Islet precursor cell (in vitro differentiated cells): ENCODE measurements at regions not wholly inside any gene's neighbourhood (a gene's known extent, or its start where the extent isn't known, plus 50 kb on each side); places are given as distances from the start of the nearest gene placed in this dataset.

ENCODE experiments used
- DNase-seq: peaks from one replicate; pipeline ENCODE4 v3.0.0-alpha.2; 2018

DNA sequence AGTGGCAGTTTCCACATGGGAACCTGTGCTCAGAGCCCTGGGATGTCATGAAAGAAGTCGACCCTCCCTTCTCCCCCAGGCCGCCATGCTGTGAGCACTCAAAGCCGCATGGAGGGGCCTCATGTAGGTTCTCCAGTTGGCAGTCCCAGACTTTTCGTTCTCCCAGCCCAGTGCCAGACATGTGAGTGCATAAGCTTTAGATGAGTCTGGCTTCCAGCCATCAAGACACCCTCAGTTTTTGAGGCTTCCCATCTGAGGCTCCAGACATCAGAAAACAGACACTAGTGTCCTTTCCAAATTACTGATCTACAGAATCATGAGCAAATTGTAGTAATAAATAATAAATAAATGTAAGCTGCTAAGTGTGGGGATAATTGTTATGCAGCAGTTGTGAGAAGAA, 136.5 kb upstream of the AGBL1 start:
- DNase-seq = no peak

DNA sequence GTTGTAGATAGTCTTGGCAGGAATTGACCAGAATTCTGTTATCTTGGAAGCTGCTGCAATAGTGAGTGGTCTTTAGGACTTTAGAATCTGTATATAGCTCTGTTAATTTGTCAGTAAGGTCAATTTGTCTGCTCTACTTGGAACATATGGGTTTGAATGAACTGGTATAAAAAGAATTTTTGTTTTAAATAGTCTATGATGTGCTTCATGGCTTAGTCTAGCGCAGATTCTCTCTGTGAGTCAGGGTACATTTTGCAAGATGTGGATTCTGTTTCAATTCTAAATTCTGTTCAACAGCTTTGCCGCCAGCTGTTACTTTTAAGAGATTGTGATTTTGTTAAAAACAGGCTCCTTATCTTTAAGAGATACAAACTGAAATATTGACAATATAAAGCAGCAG, 135.9 kb upstream of the AGBL1 start:
- no peak for DNase-seq

DNA sequence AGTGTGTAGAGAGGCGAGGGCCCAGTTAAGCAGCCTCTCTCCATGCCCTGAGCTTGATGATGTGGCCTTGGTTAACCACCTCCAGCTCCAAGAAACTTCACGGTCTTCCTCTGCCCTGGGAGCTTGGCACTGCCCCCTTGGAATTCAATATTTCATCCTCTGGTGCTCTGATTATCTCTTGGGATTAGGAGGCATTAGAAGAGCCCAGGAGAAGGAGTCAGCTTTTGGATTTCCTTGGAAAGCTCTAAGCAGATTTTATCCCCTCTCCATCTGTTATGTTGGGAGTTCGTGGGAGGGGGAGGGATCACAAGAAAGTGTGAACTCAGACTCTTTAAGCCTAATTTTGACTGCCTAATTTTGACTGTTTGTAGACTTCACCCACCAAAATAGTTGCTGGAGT, 132.7 kb upstream of the AGBL1 start:
- no peak for DNase-seq

DNA sequence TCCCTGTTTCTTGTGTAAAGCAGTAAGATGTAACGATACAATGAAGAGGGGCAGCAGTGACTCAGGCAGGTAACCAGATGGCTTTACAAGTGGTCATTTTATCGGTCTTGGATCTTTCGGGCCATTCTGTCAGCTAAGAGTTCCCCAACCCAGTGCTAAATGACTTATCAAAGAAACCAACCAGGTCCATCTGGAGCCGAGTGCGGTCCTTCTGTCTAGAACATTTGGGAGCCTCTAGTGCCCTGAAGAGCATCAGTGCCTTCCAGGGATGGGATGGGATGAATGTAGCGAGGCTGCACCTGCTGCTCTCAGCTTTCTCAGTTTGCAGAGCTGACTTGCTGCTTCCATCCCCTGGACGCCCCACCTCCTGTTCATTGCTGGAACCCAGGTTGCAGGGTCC, 131.7 kb upstream of the AGBL1 start:
- no peak for DNase-seq

DNA sequence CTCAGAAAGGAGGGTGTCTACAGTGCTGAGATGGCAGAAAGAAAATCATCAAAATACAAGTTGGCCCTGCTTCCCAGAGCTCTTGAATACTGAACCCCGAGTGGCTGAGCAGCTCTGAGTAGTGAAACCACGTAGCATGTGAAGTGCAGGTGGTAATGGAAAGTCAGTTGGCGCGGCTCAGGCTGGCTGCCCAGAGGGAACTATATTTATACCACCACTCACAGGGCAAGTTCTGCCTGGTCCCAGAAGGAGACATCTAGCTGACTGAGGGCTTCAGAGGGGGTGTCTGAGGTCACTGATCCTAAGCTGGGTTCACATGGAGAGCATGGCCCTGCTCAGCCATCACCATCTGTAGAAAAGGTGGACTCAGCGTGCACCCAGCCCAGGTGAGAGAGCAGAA, 129.6 kb upstream of the AGBL1 start:
- no peak for DNase-seq

DNA sequence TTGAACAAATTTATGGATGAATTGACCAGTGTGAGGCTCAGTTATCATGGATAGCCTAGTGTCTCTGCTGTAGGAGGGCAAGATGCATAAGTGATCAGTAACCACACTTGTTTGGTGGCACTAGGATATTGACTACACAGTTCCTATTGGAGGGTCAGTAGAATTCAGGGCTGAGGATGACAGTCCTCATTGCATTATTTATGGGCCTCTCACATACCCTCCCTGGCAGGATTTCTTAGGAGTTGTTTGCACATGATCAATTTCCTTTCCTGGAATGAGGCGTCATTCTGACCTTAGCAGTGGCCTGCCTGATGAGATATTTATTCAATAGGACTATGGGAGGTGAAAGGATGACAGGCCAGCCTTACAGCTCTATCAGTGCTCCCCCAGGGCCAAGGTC, 125.1 kb upstream of the AGBL1 start:
- DNase-seq = no peak

DNA sequence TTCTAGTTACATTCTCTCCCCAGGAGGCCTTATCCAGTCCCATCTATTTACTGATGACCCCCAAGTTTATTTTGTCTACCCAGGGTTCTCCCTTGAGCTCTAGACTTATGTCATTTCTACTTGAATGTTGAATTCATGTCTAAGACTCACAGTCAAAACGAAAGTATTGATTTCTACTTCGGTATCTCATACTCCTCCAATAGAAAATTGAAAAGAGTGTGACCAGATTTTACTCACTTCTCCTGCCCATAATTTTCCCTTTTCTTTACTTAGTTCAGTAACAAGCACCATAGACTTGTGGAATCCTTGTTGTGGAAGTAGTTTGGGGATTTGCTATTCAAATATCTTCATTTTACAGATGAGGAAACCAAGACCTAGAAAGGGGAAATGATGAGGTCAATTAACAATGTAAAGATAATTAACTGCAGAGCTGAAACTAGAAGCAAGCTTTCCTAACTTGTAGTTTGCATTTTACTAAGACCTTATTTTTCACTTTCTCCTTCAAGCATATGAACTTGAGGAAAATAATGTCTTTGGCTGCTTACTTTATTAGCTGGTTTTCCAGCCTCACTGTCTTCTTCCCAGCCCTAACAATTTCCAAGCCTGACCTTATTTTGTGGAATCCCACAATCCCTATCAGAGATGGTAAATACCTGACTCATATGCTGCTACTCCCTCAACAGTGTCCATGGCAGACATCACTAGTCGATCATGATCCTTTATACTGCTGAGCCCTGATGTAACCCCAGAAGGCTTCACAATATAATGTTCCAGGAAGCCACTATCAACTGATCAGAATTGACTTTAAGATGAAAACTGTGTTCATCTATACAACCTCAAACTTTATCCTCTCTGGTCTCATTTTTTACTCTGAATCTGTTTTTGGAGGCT, 123.9 kb upstream of the AGBL1 start:
- DNase-seq = no peak

DNA sequence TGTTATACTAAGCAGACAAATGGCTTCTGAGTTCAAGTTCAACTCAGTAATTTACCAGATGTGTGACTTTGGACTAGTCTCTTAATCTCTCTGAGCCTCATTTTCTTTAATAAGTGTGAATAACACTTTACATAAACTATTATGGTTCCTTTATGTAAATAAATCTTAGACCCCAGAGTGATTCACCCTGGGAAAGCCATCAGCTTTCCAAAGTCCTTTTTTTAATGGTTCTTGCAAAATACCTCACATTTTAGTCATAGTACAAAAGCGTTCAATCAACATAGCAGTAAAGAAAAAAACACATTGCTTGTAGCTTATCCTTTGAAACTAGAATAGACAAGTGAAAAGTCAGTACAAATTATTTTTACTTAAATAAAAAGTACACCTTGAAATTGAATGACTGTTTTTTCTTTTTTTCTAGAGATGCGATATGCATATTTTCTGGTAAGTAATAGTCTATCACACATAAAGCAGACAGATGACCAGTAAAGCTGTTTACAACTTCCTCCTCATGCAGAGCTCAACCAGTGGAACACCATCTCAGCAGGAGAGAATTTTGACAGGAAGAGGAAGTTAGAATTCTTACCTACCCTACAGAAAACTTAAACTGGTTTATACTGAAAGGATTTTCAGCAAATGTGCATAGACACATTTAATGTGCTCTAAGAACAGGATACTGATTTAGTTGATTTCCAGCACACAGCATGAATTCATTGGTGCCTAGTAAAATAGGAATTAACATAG, 123.0 kb upstream of the AGBL1 start:
- DNase-seq = no peak

DNA sequence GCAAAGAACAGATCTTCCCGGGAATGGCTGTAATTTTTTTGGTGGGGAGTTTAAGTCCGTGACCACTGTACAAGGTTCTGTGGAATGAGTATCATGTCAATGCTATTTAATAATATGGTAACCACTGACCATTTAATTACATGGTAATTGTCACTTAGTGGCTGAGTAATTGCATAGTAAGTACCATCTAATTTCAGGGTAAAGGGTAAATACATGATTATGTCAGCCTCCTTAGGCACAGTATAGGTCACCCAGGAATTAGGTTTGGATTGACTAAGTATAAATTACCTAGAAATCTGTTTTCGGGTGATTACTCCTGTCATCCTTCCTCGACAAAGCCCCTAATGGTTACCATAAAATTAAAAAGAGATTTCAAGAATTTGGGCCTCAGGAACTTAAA, 120.1 kb upstream of the AGBL1 start:
- no peak for DNase-seq

DNA sequence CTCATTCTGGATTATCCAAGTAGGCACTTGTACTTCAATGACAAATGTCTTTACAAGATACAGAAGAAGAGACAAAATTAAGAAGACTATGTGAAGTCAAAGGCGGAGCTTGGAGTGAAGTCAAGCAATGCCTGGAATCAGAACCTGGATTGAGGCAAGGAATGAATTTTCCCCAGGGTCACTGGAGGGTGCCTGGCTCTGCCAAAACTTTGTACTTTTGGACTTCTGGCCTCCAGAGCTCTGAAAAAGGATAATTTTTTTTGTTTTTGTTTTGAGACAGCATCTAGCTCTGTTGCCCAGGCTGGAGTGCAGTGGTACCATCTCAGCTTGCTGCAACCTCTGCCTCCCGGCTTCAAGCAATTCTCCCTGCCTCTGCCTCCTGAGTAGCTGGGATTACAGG, 119.3 kb upstream of the AGBL1 start:
- DNase-seq = no peak

DNA sequence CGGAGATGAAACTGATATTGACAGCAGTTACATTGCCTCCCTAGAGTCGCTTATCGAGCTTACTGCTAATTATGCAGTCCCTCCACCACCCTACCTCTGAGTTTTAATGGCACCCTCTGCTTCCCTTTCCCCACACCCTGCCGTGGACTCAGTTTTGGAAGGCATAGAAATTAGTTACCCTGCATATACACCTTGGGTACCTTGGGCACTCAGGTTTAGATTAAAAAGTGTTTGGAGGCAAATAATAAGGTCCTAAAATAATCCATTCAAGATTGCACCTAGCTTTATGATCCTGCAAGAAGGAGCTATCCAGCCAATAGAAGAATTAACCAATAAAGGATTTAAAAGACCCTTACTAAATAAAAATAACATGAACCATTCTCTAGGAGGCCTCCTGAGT, 117.8 kb upstream of the AGBL1 start:
- DNase-seq = no peak

DNA sequence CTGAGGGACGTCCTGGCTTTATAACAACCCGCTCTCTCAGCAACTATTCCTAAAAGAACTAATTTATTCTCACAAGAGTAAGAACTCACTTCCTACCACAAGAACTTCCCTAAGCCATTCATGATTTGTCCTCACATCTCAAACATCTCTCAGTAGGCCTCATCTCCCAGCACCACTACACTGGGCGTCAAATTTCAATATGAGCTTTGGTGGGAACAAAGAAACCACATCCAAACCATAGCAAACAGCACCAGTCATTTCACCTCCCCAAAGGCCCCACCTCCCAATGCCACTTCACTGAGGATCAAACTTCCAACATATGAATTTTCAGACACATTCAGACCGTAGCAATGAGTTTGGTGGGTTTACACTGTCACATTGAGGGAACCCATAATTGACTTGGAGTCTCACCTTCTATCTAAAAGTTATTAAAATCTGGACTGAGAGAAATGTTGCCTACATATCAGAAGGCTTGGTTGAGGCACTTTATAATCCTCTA, 116.4 kb upstream of the AGBL1 start:
- DNase-seq = no peak

DNA sequence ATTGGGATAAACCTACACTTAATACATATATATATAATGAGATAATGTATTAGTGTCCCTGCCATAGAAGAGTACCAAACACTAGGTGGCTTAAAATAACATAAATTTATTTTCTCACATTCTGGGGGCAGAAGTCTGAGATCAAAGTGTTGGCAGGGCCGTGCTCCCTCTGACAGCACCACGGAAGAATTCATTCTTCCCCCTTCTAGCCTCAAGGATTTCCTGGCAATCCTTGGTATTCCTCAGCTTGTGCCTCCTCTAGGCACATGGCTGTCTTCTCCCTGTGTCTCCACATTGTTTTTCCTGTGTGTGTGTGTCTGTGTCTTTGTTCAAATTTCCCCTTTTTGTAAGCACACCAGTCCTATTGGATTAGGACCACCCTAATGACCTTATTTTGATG, 115.2 kb upstream of the AGBL1 start:
- no peak for DNase-seq

DNA sequence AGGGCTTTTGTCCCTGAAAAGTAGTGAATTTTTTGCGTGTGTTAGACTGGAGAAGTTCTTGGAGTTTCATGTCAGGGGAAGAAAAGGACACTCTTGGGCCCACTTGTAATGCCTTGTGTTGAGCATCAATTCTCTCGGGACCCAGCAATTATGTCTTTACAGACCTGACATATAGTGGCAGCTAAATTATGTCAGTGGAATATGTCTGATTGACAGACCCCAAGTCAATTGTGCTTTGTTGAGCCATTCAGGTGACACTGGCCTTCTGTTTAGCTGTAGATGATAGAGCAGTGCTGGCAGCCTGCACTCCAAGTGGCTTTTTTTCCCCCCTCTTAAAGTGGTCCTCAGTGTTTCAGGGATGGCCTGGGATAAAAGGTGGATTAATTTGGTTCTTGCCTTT, 112.1 kb upstream of the AGBL1 start:
- DNase-seq = no peak

DNA sequence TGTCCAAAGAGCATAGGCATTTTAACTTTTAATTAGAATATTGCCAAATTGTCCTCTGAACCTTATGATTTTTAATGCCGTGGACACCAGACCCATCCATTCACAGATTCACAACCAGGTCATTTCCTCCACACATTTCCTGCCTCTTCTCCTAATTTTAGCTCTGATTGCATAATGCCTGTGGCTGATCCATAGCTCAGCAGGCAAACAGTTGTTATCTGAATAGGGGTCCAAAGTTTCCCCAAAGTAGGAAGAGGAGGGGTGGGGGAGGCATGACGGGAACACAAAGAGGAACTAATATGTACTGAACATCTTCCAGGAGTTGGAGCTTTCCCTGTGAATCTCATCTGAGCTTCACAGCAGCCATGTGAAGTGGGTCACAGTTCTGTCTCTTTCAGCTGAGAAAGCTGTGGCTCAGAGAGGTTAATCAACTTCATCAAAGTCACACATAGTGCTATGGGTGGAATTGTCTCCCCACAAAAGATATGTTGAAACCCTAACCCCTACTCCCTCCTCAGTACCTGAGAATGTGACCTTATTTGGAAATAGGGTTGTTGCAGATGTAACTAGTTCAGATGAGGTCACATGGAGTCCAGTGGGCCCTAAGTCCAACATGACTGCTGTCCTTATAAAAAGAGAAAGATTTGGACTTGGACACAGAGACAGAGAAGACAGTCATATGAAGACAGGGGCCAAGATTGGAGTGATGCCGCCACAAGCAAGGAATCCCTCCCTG, 106.7 kb upstream of the AGBL1 start:
- no peak for DNase-seq

DNA sequence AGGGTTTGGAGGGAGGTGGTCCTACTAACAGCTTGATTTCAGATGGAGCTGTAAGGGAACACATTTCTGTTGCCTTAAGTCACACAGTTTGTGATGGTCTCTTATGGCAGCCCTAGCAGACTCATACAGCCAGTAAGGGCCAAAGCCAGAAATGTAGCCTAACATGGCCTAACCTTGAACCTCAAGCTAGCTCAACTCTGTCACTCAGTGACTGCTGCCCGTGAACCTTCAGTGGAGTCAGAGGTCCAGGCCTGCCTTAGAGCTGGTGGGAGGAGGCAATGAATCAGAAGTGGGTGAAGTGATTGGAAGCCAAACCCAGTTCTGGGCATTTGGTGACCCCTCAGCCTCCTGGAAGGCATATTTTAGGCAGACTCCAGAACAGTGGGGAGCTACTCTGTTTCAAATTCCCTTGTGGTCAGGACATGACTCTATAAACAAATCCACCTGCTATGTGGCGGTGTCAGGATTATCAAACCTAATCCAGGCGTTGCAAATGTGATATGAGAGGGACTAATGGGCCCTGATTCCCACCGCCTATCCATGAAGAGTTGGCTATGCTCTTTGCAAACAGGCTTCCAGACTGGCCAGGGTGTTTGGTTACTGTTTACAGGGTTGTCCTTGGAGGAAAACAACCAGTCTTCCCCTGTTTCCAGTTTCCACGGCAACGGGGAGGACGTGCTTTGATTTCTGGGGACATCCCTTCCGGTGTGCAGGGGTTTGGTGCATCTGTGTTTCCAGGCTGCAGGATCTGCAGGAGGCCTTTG, 105.9 kb upstream of the AGBL1 start:
- peak; percentile 59 for DNase-seq

DNA sequence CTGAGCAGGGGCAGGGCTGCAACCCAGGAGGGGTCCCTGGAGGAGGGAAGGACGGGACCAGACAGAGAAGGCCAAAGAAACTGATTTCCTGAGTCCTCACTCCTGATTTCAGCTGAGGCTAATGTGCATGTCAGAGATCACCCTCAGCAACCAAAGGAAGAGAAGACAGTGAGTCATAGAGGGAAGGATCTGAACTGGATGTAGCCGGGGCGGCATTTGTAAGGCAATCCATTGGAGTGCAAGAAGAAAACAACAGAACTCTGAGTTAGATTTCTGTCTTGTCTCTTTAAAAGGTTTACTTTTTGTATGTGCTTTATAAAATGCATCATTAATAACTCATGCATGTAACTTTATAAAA, 105.3 kb upstream of the AGBL1 start:
- DNase-seq = no peak

DNA sequence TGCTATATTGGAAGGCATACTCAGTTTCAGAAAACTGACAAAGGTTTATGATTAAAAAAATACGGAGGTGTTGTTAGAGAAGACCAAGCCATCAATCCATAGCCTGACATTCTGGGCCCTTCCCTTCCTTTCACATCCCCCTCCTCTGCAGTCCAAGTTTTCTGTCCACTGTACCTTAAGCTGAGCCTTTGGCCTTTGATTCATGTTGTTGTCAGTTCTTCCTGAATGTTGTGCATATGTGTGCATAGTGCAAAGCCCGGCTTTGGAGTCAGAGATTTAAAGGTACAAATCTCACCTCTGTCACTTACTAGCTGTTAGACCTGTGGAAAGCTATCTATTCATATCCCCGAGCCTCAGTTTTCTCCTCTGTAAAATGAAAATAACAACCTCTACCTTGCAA, 104.9 kb upstream of the AGBL1 start:
- no peak for DNase-seq

DNA sequence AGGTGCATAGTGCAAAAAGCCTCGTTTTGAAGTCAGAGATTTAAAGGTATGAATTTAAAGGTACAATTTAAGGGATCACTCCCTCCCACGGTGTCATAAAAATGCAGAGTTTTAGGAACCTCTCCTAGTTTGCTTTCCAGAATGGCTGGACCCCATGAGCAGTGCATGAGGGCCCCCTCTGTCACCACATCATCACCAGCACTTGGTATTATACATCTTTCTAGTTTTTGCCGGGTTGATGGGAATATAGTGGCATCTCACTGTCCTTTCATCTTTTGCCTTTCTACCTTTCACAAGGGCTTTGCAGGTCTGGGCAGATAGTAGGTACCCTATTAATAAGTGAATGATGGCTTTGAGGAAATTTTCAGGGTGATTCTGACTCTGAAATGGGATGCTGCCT, 103.6 kb upstream of the AGBL1 start:
- no peak for DNase-seq

DNA sequence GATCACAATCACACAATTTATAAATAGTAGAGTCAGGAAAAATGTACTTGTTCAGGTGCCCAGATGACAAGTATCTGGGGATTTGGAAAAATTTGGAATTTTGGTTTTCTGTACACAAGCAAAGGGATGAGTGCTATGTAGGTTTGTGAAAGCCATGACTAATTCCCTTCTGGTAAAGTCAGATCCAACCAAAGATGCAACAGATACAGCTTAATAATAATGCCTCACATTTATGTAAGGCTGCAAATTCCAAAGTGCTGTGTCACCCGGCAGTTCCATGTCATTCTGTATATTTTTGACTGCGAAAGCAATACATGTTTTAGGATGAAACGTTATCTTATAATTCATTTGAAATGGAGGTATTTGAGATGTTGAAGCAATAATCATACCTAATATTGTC, 102.7 kb upstream of the AGBL1 start:
- DNase-seq = no peak

DNA sequence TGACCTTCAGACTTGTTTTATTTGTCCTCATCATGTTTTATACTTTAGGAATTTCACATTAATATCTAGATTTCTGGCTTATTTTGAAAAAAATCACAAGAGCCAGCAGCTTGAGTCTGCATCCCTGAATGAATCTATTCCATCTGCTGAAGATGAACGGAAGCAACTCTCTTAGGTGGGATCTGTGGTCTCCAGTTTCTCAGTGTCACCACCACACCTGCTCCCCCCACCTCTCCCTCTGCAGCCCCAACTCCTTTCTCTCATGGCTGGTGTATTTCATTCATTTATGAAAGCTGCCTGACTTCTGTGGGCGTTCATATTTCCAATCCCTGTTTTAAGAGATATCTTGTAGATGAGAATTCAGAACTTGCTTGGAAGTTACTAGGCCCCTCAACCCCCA, 102.1 kb upstream of the AGBL1 start:
- no peak for DNase-seq

DNA sequence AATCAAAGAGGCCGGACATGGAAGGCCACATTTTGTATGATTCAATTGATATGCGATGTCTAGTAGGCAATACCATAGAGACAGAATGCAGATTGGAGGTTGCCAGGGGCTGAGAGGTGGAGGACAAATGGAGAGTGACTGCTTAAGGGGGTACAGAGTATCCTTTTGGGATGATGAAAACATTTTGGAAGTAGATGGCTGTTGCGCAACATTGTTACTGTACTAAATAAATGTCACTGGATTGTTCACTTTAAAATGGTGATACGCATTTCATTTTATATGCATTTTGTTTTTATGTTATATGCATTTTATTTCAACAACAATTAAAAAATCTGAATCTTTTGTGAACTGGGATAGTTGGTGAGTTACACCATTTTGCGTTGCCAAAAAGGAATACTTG, 99.7 kb upstream of the AGBL1 start:
- no peak for DNase-seq

DNA sequence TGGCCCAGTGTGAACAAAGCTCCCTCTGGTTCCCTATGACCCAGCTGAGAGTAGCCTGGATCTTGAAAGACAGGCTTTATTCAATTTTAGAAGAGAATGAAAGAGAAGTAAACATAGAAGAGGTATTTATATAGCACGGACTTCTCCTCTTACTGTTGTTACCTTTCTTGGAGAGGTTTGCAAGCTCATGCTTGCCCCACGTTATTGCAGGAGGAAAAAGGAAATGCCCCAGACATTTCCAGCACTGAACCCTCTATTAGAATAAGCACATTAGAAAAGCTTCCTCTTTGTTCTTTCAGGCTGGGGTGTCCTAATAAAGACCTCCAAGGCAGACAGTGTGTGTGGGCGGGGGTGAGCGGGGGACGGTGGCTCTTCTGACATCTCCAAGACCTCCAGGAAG, 98.7 kb upstream of the AGBL1 start:
- no peak for DNase-seq
